WERI-Rb-1 (cell line): ENCODE measurements at regions not wholly inside any gene's neighbourhood (a gene's known extent, or its start where the extent isn't known, plus 50 kb on each side); places are given as distances from the start of the nearest gene placed in this dataset.

Source experiments
- DNase-seq: peaks from one replicate; pipeline ENCODE4 v3.0.0-alpha.2; 2020
- H3K27ac ChIP-seq: fragments of 250-450 bp; sonication (Bioruptor Pico); 2 replicates; pipeline ENCODE4 v1.5.1; 2020; ENCODE audit warnings: mild to moderate bottlenecking, moderate library complexity
- H3K27me3 ChIP-seq: fragments of 250-450 bp; sonication (Bioruptor Pico); 2 replicates; pipeline ENCODE4 v1.5.1; 2021; ENCODE audit warnings: mild to moderate bottlenecking, low read depth, moderate library complexity; ENCODE audit not compliant: insufficient read depth, severe bottlenecking
- H3K36me3 ChIP-seq: fragments of 250-450 bp; sonication (Bioruptor Pico); 2 replicates; pipeline ENCODE4 v1.5.1; 2020; ENCODE audit warnings: mild to moderate bottlenecking, moderate library complexity
- H3K4me3 ChIP-seq: 2 replicates; pipeline ENCODE4 v1.5.1; 2011; ENCODE audit warnings: low read depth, mild to moderate bottlenecking, control low read depth, low read length
- H3K9me3 ChIP-seq: fragments of 250-450 bp; sonication (Bioruptor Pico); 2 replicates; pipeline ENCODE4 v1.5.1; 2021; ENCODE audit warnings: mild to moderate bottlenecking, moderate library complexity; ENCODE audit not compliant: severe bottlenecking
- CTCF ChIP-seq: IDR thresholded peaks from 2 replicates; pipeline ENCODE4 v1.5.1; 2011; ENCODE audit warnings: low read depth, mild to moderate bottlenecking, control low read depth, inconsistent platforms, low read length

GRCh38 chr10:130438861-130439260 lies 302.7 kb downstream of the GLRX3 start:
- Histone ChIP-seq H3K4me3 (no peak overlapping the region), H3K9me3 (no peaks in the 10 kb centered on the region), H3K36me3 (no peaks in the 10 kb centered on the region), H3K27me3 (no peaks in the 10 kb centered on the region), H3K27ac (no peak overlapping the region)
- DNase-seq: no peak
- TF ChIP-seq CTCF: no peak

GRCh38 chr10:130439766-130440165 lies 303.6 kb downstream of the GLRX3 start:
- Histone ChIP-seq H3K9me3 (no peaks in the 10 kb centered on the region), H3K27me3 (no peaks in the 10 kb centered on the region), H3K27ac (no peak overlapping the region), H3K36me3 (no peaks in the 10 kb centered on the region), H3K4me3 (no peak overlapping the region)
- DNase-seq: no peak
- no peak for TF ChIP-seq CTCF

- DNase-seq: no peak
- no peak for TF ChIP-seq CTCF
Observed at GRCh38 chr10:130440494-130440893, 304.3 kb downstream of the GLRX3 start.

GRCh38 chr10:130440971-130441370 lies 304.8 kb downstream of the GLRX3 start:
- Histone ChIP-seq H3K36me3 (no peaks in the 10 kb centered on the region), H3K27me3 (no peaks in the 10 kb centered on the region), H3K9me3 (no peaks in the 10 kb centered on the region), H3K27ac (no peak overlapping the region), H3K4me3 (no peak overlapping the region)
- TF ChIP-seq CTCF: no peak
- DNase-seq: no peak

More at GRCh38 chr10:130440494-130440893, 304.3 kb downstream of the GLRX3 start:
- Histone ChIP-seq H3K4me3 (no peak overlapping the region), H3K9me3 (no peaks in the 10 kb centered on the region), H3K27ac (no peak overlapping the region), H3K36me3 (no peaks in the 10 kb centered on the region), H3K27me3 (no peaks in the 10 kb centered on the region)

GRCh38 chr10:130443066-130443465 lies 306.9 kb downstream of the GLRX3 start:
- TF ChIP-seq CTCF: no peak
- H3K27ac ChIP-seq: no peak overlapping the region
- H3K9me3 ChIP-seq: no peaks in the 10 kb centered on the region
- no peak overlapping the region for H3K4me3 ChIP-seq
- H3K27me3 ChIP-seq: no peaks in the 10 kb centered on the region
- no peaks in the 10 kb centered on the region for H3K36me3 ChIP-seq
- DNase-seq: no peak

- H3K4me3 ChIP-seq: no peak overlapping the region
- TF ChIP-seq CTCF: no peak
- DNase-seq: no peak
- H3K27ac ChIP-seq: no peak overlapping the region
- no peaks in the 10 kb centered on the region for H3K27me3 ChIP-seq
- no peaks in the 10 kb centered on the region for H3K36me3 ChIP-seq
- no peaks in the 10 kb centered on the region for H3K9me3 ChIP-seq
Observed at GRCh38 chr10:130453036-130453720, 317.0 kb downstream of the GLRX3 start.
